SK-N-SH treated with all-trans-retinoic acid at 6 μM for 48 hours (cell line): ENCODE measurements at regions not wholly inside any gene's neighbourhood (a gene's known extent, or its start where the extent isn't known, plus 50 kb on each side); places are given as distances from the start of the nearest gene placed in this dataset.
A peak's percentile ranks its signal among the peaks of the same experiment; 100 is the strongest.

Experiments
- ATAC-seq: fragments of 200-7000 bp; cut with Tn5 transposase; 3 replicates; pipeline ENCODE4 v1.9.1; 2020; ENCODE audit warnings: mild to moderate bottlenecking, moderate library complexity
- ARNTL ChIP-seq: fragments of 450-650 bp; formaldehyde crosslinking; IDR thresholded peaks from 2 replicates; pipeline ENCODE4 v1.5.0; 2020; ENCODE audit warnings: low read depth, mild to moderate bottlenecking, moderate library complexity, borderline replicate concordance
- BACH2 ChIP-seq: fragments of 250-450 bp; sonication (Bioruptor Pico); IDR thresholded peaks from 2 replicates; pipeline ENCODE4 v1.9.0; 2021; ENCODE audit warnings: mild to moderate bottlenecking, borderline replicate concordance
- CREB5 ChIP-seq: fragments of 250-450 bp; sonication (Bioruptor Pico); IDR thresholded peaks from 2 replicates; pipeline ENCODE4 v1.5.1; 2020; ENCODE audit warnings: low read depth, mild to moderate bottlenecking, moderate library complexity
- CSDC2 ChIP-seq: fragments of 250-450 bp; sonication (Bioruptor Pico); IDR thresholded peaks from 2 replicates; pipeline ENCODE4 v1.5.0; 2020; ENCODE audit warnings: mild to moderate bottlenecking, moderate library complexity
- ESRRG ChIP-seq: fragments of 250-450 bp; sonication (Bioruptor Pico); IDR thresholded peaks from 2 replicates; pipeline ENCODE4 v1.6.1; 2021; ENCODE audit warnings: mild to moderate bottlenecking
- GLIS3 ChIP-seq: fragments of 250-450 bp; sonication (Bioruptor Pico); IDR thresholded peaks from 2 replicates; pipeline ENCODE4 v1.5.0; 2020; ENCODE audit warnings: mild to moderate bottlenecking, moderate library complexity
- ISL1 ChIP-seq: fragments of 250-450 bp; sonication (Bioruptor Pico); IDR thresholded peaks from 2 replicates; pipeline ENCODE4 v2.1.2; 2022; ENCODE audit warnings: mild to moderate bottlenecking, moderate library complexity
- OSR1 ChIP-seq: fragments of 250-450 bp; sonication (Bioruptor Pico); IDR thresholded peaks from 2 replicates; pipeline ENCODE4 v1.8.0; 2022; ENCODE audit warnings: moderate library complexity, mild to moderate bottlenecking, inconsistent platforms
- PATZ1 ChIP-seq: fragments of 250-450 bp; sonication (Bioruptor Pico); IDR thresholded peaks from 2 replicates; pipeline ENCODE4 v1.8.0; 2020; ENCODE audit warnings: mild to moderate bottlenecking, moderate library complexity, borderline replicate concordance
- SNAI2 ChIP-seq: fragments of 250-450 bp; sonication (Bioruptor Pico); IDR thresholded peaks from 2 replicates; pipeline ENCODE4 v1.5.0; 2020; ENCODE audit warnings: mild to moderate bottlenecking, moderate library complexity
- TCF4 ChIP-seq: fragments of 250-450 bp; sonication (Bioruptor Pico); IDR thresholded peaks from 2 replicates; pipeline ENCODE4 v1.8.0; 2021; ENCODE audit warnings: mild to moderate bottlenecking, moderate library complexity, borderline replicate concordance
- TOX ChIP-seq: fragments of 250-450 bp; sonication (Bioruptor Pico); IDR thresholded peaks from 2 replicates; pipeline ENCODE4 v1.8.0; 2021; ENCODE audit warnings: mild to moderate bottlenecking, moderate library complexity, borderline replicate concordance
- TSHZ2 ChIP-seq: fragments of 250-450 bp; sonication (Bioruptor Pico); IDR thresholded peaks from 2 replicates; pipeline ENCODE4 v1.5.0; 2020; ENCODE audit warnings: mild to moderate bottlenecking, moderate library complexity
- ZC3H10 ChIP-seq: fragments of 250-450 bp; sonication (Bioruptor Pico); IDR thresholded peaks from 2 replicates; pipeline ENCODE4 v1.5.1; 2021; ENCODE audit warnings: mild to moderate bottlenecking, moderate library complexity
- ZFP3 ChIP-seq: fragments of 250-450 bp; sonication (Bioruptor Pico); IDR thresholded peaks from 2 replicates; pipeline ENCODE4 v1.5.0; 2020; ENCODE audit warnings: mild to moderate bottlenecking, moderate library complexity
- ZFP30 ChIP-seq: fragments of 450-650 bp; formaldehyde crosslinking; IDR thresholded peaks from 2 replicates; pipeline ENCODE4 v1.5.0; 2022; ENCODE audit warnings: mild to moderate bottlenecking, moderate library complexity
- ZNF565 ChIP-seq: fragments of 450-650 bp; formaldehyde crosslinking; conservative IDR thresholded peaks from 2 replicates; pipeline ENCODE4 v1.5.0; 2020; ENCODE audit warnings: low read depth, mild to moderate bottlenecking, moderate library complexity
- ZNF70 ChIP-seq: fragments of 450-650 bp; formaldehyde crosslinking; IDR thresholded peaks from 2 replicates; pipeline ENCODE4 v1.5.0; 2020; ENCODE audit warnings: mild to moderate bottlenecking, moderate library complexity
- ZNF8 ChIP-seq: fragments of 450-650 bp; formaldehyde crosslinking; IDR thresholded peaks from 2 replicates; pipeline ENCODE4 v1.5.0; 2020; ENCODE audit warnings: mild to moderate bottlenecking, moderate library complexity
- TF ChIP-seq, protein P1 (sequence below): fragments of 250-450 bp; sonication (Bioruptor Pico); IDR thresholded peaks from 2 replicates; pipeline ENCODE4 v1.8.0; 2021; ENCODE audit warnings: low read depth, mild to moderate bottlenecking, moderate library complexity, borderline replicate concordance
- TF ChIP-seq, protein P2 (sequence below): fragments of 250-450 bp; sonication (Bioruptor Pico); IDR thresholded peaks from 2 replicates; pipeline ENCODE4 v1.5.1; 2021; ENCODE audit warnings: mild to moderate bottlenecking, moderate library complexity

DNA sequence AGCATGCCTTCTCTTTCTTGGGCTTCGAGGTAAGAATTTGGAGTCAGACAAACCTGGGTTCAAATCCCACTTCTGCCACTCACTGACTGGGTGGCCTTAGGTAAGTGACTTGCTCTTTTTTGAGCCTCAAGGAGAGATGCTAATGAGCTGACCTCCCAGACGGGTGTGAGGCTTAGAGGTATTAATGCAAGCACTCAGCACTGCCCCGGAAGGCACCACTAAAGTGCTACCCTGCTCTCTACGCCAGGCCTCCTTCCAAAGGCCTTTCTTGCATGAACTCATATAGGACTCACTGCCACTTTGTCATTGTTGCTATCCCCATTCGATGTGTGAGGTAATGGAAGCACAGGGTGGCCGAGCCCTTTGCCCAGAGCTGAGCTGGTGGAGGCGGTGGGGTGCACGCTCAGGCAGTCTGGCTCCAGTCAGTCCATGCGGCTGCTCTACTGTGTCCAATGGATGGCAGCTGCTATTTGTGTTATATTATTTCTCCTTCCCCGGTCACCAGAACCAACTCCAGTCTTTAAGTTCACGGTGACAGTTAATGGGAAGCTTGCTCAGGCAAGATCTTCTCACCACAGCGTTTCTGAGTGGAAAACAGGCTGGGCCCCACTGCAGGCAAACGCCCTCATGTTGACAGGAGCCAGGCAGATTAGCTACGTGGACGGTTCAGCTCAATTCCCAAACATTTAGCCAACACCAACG is 55.2 kb upstream of the MLN start:
- TF ChIP-seq, protein P1, sequence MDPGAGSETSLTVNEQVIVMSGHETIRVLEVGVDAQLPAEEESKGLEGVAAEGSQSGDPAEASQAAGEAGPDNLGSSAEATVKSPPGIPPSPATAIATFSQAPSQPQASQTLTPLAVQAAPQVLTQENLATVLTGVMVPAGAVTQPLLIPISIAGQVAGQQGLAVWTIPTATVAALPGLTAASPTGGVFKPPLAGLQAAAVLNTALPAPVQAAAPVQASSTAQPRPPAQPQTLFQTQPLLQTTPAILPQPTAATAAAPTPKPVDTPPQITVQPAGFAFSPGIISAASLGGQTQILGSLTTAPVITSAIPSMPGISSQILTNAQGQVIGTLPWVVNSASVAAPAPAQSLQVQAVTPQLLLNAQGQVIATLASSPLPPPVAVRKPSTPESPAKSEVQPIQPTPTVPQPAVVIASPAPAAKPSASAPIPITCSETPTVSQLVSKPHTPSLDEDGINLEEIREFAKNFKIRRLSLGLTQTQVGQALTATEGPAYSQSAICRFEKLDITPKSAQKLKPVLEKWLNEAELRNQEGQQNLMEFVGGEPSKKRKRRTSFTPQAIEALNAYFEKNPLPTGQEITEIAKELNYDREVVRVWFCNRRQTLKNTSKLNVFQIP (CRISPR knock-in tag): no peak
- TF ChIP-seq ZFP3 (CRISPR knock-in tag) (no peak), ARNTL (CRISPR knock-in tag) (no peak), OSR1 (no peak), GLIS3 (CRISPR knock-in tag) (no peak)
- TF ChIP-seq, all 23 proteins: peak for 0
- ATAC-seq: no peak

- no peak for TF ChIP-seq GLIS3 (CRISPR knock-in tag)
- no peak for TF ChIP-seq ZFP30 (CRISPR knock-in tag)
- TF ChIP-seq ZC3H10 (CRISPR knock-in tag): no peak
- TF ChIP-seq BACH2 (CRISPR knock-in tag): no peak
- no peak for TF ChIP-seq TOX (CRISPR knock-in tag)
- no peak for TF ChIP-seq CREB5 (CRISPR knock-in tag)
- TF ChIP-seq ZNF8 (CRISPR knock-in tag): no peak
- TF ChIP-seq ISL1 (CRISPR knock-in tag): no peak
- TF ChIP-seq, protein P1 (CRISPR knock-in tag): no peak
- no peak for TF ChIP-seq SNAI2
- TF ChIP-seq OSR1: no peak
- TF ChIP-seq, protein P2, sequence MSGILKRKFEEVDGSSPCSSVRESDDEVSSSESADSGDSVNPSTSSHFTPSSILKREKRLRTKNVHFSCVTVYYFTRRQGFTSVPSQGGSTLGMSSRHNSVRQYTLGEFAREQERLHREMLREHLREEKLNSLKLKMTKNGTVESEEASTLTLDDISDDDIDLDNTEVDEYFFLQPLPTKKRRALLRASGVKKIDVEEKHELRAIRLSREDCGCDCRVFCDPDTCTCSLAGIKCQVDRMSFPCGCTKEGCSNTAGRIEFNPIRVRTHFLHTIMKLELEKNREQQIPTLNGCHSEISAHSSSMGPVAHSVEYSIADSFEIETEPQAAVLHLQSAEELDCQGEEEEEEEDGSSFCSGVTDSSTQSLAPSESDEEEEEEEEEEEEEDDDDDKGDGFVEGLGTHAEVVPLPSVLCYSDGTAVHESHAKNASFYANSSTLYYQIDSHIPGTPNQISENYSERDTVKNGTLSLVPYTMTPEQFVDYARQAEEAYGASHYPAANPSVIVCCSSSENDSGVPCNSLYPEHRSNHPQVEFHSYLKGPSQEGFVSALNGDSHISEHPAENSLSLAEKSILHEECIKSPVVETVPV (CRISPR knock-in tag): no peak
- no peak for TF ChIP-seq ZFP3 (CRISPR knock-in tag)
- TF ChIP-seq CSDC2 (CRISPR knock-in tag): no peak
- no peak for TF ChIP-seq ZNF70 (CRISPR knock-in tag)
- TF ChIP-seq TCF4 (CRISPR knock-in tag): no peak
- no peak; the same call in 2 of the 3 replicates for ATAC-seq
These were observed 54.2 kb upstream of the MLN start for GRCh38 chr6:33857932-33858475.

DNA sequence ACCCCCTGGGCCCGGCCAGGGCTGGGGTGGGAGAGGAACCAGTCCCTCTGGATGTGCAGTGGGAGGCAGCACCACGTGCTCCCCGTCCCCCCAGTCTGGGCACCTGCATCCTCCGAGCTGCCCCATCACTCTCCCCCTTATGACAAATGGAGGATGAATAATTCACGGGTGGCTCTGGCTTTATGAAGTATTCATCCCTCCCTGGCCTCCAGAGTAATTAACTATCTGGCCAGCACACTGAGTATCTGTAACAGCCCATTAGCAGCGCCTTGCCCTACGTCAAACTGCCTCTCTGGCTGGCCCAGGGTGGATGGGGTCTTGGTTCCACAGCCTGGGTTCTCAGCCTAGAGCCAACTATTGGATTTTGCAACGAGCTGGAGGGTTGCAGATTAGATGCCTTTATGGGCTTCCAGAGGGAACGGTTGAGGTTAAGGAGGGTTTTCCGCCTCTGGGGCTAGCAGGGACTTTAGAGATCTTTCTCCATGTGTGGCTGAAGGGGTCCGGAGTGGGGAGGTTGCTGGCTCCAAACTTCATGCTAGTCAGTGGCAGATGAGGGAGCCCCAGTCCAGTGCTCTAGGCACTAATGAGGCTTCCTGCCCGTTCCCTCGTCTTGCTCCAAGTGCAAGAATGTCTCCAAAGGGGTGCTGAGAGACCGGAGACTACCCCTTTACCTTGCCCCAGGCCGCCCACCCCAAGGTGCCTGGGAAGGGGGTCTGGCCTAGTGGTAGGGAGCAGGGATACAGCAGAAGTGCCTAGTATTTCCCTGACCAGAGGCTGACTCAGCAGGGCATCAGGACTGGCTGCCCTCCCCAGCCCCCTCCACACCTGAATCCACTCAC is 53.5 kb upstream of the MLN start:
- ATAC-seq: peak; percentile 33
- TF ChIP-seq SNAI2: no peak
- no peak for TF ChIP-seq TSHZ2 (CRISPR knock-in tag)
- TF ChIP-seq ZC3H10 (CRISPR knock-in tag): no peak
- no peak for TF ChIP-seq TOX (CRISPR knock-in tag)
- no peak for TF ChIP-seq PATZ1 (CRISPR knock-in tag)
- TF ChIP-seq ZNF565 (CRISPR knock-in tag): no peak
- no peak for TF ChIP-seq ISL1 (CRISPR knock-in tag)
- TF ChIP-seq, protein P2 (CRISPR knock-in tag): no peak
- TF ChIP-seq ESRRG (CRISPR knock-in tag): no peak
- TF ChIP-seq TCF4 (CRISPR knock-in tag): no peak
